HG02943 (cell line): ENCODE measurements at regions not wholly inside any gene's neighbourhood (a gene's known extent, or its start where the extent isn't known, plus 50 kb on each side); places are given as distances from the start of the nearest gene placed in this dataset.
"Not testable (repeated sequence)": the region's sequence is repeated elsewhere in the genome, so short reads cannot be mapped to it uniquely, and the experiment has no call there.

Experiments used
- ATAC-seq: cut with Tn5 transposase; IDR thresholded peaks from one replicate; pipeline ENCODE4 v1.9.1; 2021; ENCODE audit warnings: mild to moderate bottlenecking, low read depth, moderate library complexity; ENCODE audit not compliant: unreplicated experiment

- ATAC-seq, result no peak
These were observed 84.4 kb upstream of the RPL38 start for GRCh38 chr17:74119049-74119580.

- no peak for ATAC-seq
These were observed 83.5 kb upstream of the RPL38 start for GRCh38 chr17:74119965-74120364.

- ATAC-seq, result no peak
These were observed 80.1 kb upstream of the RPL38 start for GRCh38 chr17:74123350-74123749.

GRCh38 chr17:74123866-74124444, 79.5 kb upstream of the RPL38 start:
- no peak for ATAC-seq

GRCh38 chr17:74125156-74125555, 78.3 kb upstream of the RPL38 start:
- ATAC-seq, result no peak

GRCh38 chr17:74126179-74126900, 77.1 kb upstream of the RPL38 start:
- ATAC-seq, result no peak

- no peak for ATAC-seq
These were observed 76.5 kb upstream of the RPL38 start for GRCh38 chr17:74126959-74127358.

GRCh38 chr17:74128456-74129211, 74.8 kb upstream of the RPL38 start:
- no peak for ATAC-seq

- ATAC-seq, result not testable (repeated sequence)
These were observed 73.7 kb upstream of the RPL38 start for GRCh38 chr17:74129800-74130199.

GRCh38 chr17:74130276-74130675, 73.2 kb upstream of the RPL38 start:
- no peak for ATAC-seq

GRCh38 chr17:74130841-74131240, 72.6 kb upstream of the RPL38 start:
- ATAC-seq, result no peak

GRCh38 chr17:74132354-74132753, 71.1 kb upstream of the RPL38 start:
- ATAC-seq, result no peak

GRCh38 chr17:74133740-74134139, 69.7 kb upstream of the RPL38 start:
- ATAC-seq, result no peak

- ATAC-seq, result not testable (repeated sequence)
These were observed 69.2 kb upstream of the RPL38 start for GRCh38 chr17:74134234-74134633.

GRCh38 chr17:74134991-74135390, 68.5 kb upstream of the RPL38 start:
- ATAC-seq, result no peak

- ATAC-seq, result no peak
These were observed 67.9 kb upstream of the RPL38 start for GRCh38 chr17:74135391-74136167.

GRCh38 chr17:74137416-74137815, 66.1 kb upstream of the RPL38 start:
- ATAC-seq, result no peak

GRCh38 chr17:74139120-74139519, 64.4 kb upstream of the RPL38 start:
- no peak for ATAC-seq

GRCh38 chr17:74140282-74140681, 63.2 kb upstream of the RPL38 start:
- ATAC-seq, result no peak

GRCh38 chr17:74141612-74142011, 61.9 kb upstream of the RPL38 start:
- no peak for ATAC-seq

GRCh38 chr17:74143318-74143717, 60.2 kb upstream of the RPL38 start:
- not testable (repeated sequence) for ATAC-seq
